Endothelial cell (in vitro differentiated cells): ENCODE measurements at regions not wholly inside any gene's neighbourhood (a gene's known extent, or its start where the extent isn't known, plus 50 kb on each side); places are given as distances from the start of the nearest gene placed in this dataset.
A peak's percentile ranks its signal among the peaks of the same experiment; 100 is the strongest.

Experiments
- DNase-seq: peaks from one replicate; pipeline ENCODE4 v3.0.0; 2021; ENCODE audit warnings: low spot score
- H3K27ac Mint-ChIP-seq: one replicate; pipeline ENCODE4 v1.8.0; 2021; ENCODE audit warnings: mixed read lengths, inconsistent platforms; ENCODE audit not compliant: unreplicated experiment
- H3K27me3 Mint-ChIP-seq: one replicate; pipeline ENCODE4 v1.8.0; 2021; ENCODE audit warnings: mild to moderate bottlenecking, moderate library complexity, mixed read lengths, inconsistent platforms; ENCODE audit not compliant: unreplicated experiment
- H3K36me3 Mint-ChIP-seq: one replicate; pipeline ENCODE4 v1.8.0; 2021; ENCODE audit warnings: mild to moderate bottlenecking, low read depth, mixed read lengths, inconsistent platforms; ENCODE audit not compliant: unreplicated experiment
- H3K4me1 Mint-ChIP-seq: one replicate; pipeline ENCODE4 v1.8.0; 2021; ENCODE audit warnings: mild to moderate bottlenecking, mixed read lengths, inconsistent platforms; ENCODE audit not compliant: unreplicated experiment
- H3K4me3 Mint-ChIP-seq: one replicate; pipeline ENCODE4 v1.8.0; 2021; ENCODE audit warnings: mild to moderate bottlenecking, mixed read lengths, inconsistent platforms; ENCODE audit not compliant: unreplicated experiment
- H3K9me3 Mint-ChIP-seq: one replicate; pipeline ENCODE4 v1.8.0; 2021; ENCODE audit warnings: mixed read lengths, inconsistent platforms; ENCODE audit not compliant: unreplicated experiment
- CTCF ChIP-seq: fragments of 200-600 bp; sonication (generic); IDR thresholded peaks from one replicate; pipeline ENCODE4 v1.5.0; 2021; ENCODE audit warnings: antibody characterized with exemption; ENCODE audit not compliant: unreplicated experiment

- Mint-ChIP-seq H3K27ac (no peak overlapping the region), H3K36me3 (no peaks in the 10 kb centered on the region), H3K27me3 (peaks cover 2% of the 10 kb centered on the region), H3K4me1 (no peaks in the 10 kb centered on the region), H3K9me3 (no peaks in the 10 kb centered on the region), H3K4me3 (no peak overlapping the region)
- no peak for DNase-seq
- no peak for TF ChIP-seq CTCF
Measured at GRCh38 chr11:70501933-70502540, 103.7 kb downstream of the CTTN start.

GRCh38 chr11:70502677-70503467, 104.5 kb downstream of the CTTN start:
- H3K27ac Mint-ChIP-seq: no peak overlapping the region
- H3K4me1 Mint-ChIP-seq: no peaks in the 10 kb centered on the region
- H3K27me3 Mint-ChIP-seq: peaks cover 2% of the 10 kb centered on the region
- no peaks in the 10 kb centered on the region for H3K36me3 Mint-ChIP-seq
- TF ChIP-seq CTCF: no peak
- H3K9me3 Mint-ChIP-seq: no peaks in the 10 kb centered on the region
- H3K4me3 Mint-ChIP-seq: no peak overlapping the region
- DNase-seq: no peak

GRCh38 chr11:70503468-70504221, 105.3 kb downstream of the CTTN start:
- no peaks in the 10 kb centered on the region for H3K4me1 Mint-ChIP-seq
- no peak overlapping the region for H3K27ac Mint-ChIP-seq
- no peaks in the 10 kb centered on the region for H3K36me3 Mint-ChIP-seq
- TF ChIP-seq CTCF: no peak
- H3K9me3 Mint-ChIP-seq: no peaks in the 10 kb centered on the region
- H3K27me3 Mint-ChIP-seq: peaks cover 2% of the 10 kb centered on the region
- DNase-seq: peak; percentile 33
- no peak overlapping the region for H3K4me3 Mint-ChIP-seq

GRCh38 chr11:70504246-70505020, 106.1 kb downstream of the CTTN start:
- Mint-ChIP-seq H3K9me3 (no peaks in the 10 kb centered on the region), H3K27me3 (peaks cover 2% of the 10 kb centered on the region), H3K36me3 (no peaks in the 10 kb centered on the region), H3K4me1 (no peaks in the 10 kb centered on the region), H3K4me3 (no peak overlapping the region), H3K27ac (no peak overlapping the region)
- DNase-seq: no peak
- TF ChIP-seq CTCF: no peak
